Renal pelvis (tissue), 1 donor: ENCODE measurements at regions not wholly inside any gene's neighbourhood (a gene's known extent, or its start where the extent isn't known, plus 50 kb on each side); places are given as distances from the start of the nearest gene placed in this dataset.

Source experiments
- DNase-seq: peaks from one replicate; pipeline ENCODE4 v3.0.0-alpha.2; 2013

GRCh38 chr16:88284626-88285513, 97.9 kb upstream of the ZNF469 start:
- no peak for DNase-seq

DNA sequence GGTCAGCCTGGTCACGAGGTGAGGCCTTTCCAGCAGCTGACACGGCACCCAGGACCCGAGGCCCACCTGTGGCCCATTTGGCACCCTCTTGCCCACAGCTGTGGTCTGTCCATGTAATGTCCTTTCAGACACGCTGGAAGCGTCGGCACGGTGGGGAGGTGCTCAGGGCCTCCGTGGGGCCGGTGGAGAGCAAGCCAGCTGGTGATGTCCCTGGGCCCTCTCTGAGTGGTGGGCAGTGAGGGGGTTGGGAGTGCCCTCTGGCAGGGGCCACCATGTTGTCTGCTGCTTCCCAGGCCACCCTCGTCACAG, 97.3 kb upstream of the ZNF469 start:
- DNase-seq = no peak

- no peak for DNase-seq
These were observed 96.3 kb upstream of the ZNF469 start for GRCh38 chr16:88286301-88286923.

GRCh38 chr16:88287219-88287618, 95.5 kb upstream of the ZNF469 start:
- no peak for DNase-seq

- DNase-seq = no peak
These were observed 94.5 kb upstream of the ZNF469 start for GRCh38 chr16:88288303-88288702.

GRCh38 chr16:88289001-88289400, 93.8 kb upstream of the ZNF469 start:
- DNase-seq = no peak

- DNase-seq = no peak
These were observed 93.2 kb upstream of the ZNF469 start for GRCh38 chr16:88289561-88289960.

DNA sequence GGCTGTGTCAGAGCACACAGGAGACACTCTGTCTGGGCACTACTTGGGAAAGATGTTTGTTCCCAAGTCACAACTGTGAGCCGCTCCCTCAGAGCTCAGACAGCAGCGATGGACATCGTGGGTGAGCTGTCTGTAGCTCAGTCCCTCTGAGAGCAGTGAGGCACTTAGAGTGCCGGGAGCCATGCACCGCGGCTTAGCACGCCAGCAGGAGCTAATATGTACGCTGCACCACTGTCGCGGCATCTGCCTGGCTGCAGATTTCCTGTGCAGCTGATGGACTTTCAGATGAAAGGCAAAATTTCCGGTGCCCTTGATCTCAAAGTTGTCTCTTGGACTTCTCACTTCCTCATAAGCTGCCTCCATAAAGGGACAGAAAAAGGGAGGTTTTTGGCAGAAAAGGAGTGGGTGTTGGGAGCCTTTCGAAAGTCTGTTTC, 92.8 kb upstream of the ZNF469 start:
- no peak for DNase-seq

GRCh38 chr16:88290850-88291830, 91.6 kb upstream of the ZNF469 start:
- DNase-seq = no peak

DNA sequence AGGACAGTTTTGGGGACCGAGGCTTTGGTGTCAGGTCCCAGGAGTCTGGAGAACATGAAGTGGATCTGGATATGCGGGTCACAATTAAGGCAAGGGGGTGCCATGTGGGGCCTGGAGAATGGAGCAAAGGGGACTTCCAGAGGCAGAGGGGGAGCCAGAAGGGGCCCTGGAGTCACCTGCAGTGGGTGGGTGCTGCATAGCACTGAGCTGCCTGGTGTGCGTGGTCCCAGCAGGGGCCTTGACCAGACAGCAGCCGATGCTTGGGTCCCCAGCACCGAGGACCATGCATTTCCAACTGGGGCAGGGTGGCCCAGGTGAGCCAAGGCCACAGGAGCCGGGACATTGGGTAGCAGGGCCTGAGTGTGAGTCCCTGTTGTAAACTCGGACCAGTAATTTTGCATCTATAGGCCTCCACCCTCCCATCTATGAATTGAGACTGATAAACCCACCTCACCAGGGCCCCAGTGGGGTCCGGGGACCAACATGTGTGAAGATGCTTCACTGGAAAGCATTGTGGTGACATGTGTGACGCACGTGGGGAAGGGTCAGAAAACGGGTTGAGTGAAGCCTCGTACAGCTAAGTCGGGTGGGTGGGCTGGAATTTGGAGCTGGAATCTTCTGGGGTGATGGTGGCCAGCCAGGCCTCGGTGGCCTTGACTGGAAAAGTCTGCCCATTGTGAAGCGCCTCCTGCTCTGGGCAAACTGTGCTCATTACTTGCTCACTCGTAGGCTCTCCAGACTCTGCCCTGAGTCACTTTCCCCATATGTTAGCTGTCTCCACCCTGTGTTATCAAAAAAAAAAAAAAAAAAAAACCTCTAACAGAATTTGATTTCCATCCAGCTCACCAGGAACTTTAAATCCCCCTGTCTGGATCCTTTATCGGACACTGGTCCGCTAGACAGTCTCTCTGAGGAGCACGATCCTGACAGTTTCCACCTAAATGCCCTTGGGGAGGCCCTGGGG, 90.5 kb upstream of the ZNF469 start:
- no peak for DNase-seq

DNA sequence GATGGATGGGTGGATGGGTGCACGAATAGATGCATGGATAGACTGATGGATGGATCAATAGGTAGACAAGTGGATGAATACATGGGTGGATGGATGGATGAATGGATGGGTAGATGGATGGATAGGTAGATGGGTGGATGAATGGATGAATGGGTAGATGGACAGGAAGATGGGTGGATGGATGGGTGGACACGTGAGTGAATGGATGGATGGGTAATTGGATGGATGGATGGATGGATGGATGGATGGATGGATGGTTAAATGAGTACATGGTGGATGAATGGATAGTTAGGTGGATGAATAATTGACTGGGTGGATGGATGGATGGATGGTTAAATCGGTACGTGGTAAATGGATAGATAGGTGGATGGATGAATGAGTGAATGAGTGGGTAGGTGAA, 89.7 kb upstream of the ZNF469 start:
- DNase-seq = no peak

DNA sequence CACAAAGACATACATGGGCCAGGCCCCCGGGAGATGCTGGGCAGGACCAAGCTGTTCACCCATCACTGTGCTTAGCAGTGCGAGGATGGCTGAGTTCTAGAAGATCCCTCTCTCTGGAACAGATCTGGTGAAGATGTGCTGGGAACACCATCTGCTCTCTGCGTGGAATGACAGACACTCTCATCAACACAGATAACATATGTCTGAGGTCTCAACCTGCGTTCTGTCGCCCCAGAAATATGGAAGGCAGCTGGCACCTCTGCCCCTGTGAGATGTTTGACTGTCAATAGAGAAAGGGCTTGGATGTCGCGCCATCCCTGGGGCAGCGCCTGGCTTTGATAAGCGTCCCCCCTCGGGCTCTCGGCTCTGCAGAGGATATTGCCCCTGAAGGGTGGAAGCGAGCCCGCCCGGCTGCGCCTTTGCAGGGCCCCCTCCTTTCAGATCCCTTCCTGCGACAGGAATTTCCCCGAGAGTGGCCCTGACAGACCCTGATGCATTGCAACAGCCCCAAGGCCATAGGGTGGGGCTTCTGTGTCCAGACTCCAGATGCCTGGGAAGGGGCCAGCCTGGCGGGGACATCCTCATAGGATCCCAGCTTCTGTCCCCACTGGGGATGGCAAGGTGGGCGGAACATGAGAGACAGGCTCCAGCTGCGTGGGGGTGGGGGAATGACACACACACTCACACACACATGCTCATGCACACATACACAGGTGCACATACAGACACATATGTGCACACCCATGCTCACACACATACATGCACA, 86.9 kb upstream of the ZNF469 start:
- no peak for DNase-seq

DNA sequence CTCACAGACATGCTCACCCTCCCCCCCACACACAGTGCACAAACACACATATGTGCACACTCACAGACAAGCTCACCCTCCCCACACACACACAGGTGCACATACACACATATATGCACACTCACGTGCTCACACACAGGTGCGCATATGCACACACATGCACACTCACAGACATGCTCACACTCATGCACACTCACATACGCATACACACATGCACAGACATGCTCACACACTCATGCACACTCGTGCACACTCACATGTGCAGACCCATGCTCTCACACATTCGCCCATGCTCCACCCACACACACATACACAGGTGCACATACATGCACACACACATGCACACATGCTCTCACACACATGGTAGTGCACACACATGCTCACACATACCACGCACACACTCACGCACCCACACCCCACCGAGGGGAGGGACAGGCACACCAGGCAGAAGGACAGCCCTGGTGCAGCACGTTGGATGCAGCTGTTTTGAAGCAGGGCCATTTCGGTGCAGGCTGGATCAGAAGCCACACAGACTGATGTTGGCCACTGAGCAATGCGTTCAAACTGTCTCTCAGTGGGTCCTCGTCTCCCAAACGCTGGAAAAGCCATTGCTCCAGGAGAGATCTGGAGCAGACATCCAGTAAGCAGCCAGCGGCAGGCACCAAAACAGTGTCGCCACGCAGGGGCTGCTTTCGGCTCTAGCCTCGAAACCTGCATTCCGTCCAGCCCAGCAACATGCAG, 86.2 kb upstream of the ZNF469 start:
- DNase-seq = no peak

DNA sequence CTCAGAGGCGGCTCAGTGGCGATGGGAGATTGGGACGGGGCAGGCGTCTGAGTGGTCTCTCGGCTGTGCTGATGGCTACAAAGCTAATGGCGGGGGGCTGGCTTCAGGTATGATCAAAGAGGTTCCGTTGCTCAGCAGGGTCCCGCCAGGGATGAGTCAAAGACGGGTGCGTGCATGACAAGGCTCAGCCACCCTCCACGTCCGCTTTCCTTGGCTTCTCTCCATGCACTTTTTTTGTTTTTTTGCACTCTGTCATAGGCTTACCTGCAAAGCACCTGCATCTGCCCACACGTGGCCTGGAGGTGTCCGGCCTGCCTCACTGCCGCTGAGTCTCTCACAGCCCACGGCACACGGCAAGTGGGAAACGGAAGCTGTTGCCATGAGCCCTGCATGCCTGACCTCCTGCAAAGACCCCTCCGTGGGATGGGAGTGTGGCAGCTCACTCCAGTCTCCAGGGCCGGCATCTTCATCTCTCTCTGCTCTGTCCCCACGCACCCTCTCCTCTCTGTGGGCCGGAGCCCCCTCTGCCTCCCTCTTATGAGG, 85.5 kb upstream of the ZNF469 start:
- DNase-seq = no peak

- DNase-seq = no peak
These were observed 84.5 kb upstream of the ZNF469 start for GRCh38 chr16:88298181-88298832.

GRCh38 chr16:88298833-88299745, 83.7 kb upstream of the ZNF469 start:
- no peak for DNase-seq

DNA sequence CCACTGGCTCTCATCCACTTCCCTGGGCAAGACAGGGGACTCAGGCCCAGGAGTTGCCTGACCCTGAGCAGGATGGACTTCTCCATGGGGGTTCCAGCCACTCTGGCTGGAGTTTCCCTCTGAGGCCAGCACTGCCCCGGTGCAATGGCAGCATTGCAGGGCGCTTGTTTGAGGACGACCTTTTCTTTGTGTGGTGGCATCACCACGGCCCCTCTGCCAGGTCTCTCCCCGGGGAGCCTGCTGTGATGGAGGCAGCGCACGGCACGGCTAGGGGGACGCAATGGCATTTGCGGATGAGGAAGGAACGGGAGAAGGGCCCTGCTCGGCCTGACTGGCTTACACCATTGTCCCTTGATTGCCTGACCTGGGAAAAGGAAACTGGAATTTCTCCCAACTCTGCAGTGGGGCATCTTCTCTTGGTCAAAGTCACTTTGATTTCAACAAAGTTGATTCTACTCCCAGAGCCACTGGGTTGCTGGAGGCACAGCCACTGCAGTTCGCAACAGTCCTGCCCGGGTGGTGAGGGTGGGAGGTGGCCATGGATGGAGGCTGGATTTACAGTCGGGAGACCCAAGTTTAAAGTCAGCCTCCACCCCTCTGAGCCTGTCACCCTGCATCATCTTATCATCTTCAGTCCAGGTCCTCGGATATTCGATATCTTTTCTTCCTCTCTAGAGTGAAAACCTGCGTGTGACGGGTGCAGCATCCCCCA, 82.9 kb upstream of the ZNF469 start:
- no peak for DNase-seq
